ENCODE measurements at regions not wholly inside any gene's neighbourhood (a gene's known extent, or its start where the extent isn't known, plus 50 kb on each side); places are given as distances from the start of the nearest gene placed in this dataset.

- no peaks in the 10 kb centered on the region for H3K9me3 ChIP-seq (ENCODE audit: control insufficient read depth, insufficient read depth, low read depth, low read length)
- no peak for TF ChIP-seq ZNF184 (tag by site-specific recombination; IDR thresholded peaks at IDR 0.05)
- no peak for TF ChIP-seq ZNF112 (tag by site-specific recombination; IDR thresholded peaks at IDR 0.05)
- TF ChIP-seq ZNF423 (tag by site-specific recombination; IDR thresholded peaks at IDR 0.05), result no peak
- no peak for TF ChIP-seq ZNF18 (tag by site-specific recombination; IDR thresholded peaks at IDR 0.05)
- no peak for TF ChIP-seq ZBTB44 (tag by site-specific recombination; IDR thresholded peaks at IDR 0.05)
- no peaks in the 10 kb centered on the region for H3K4me1 ChIP-seq (ENCODE audit: control insufficient read depth, insufficient read depth, low read length)
- H3K4me3 ChIP-seq (ENCODE audit: low read depth, low read length), result no peak overlapping the region
- no peak overlapping the region for H3K27ac ChIP-seq (ENCODE audit: extremely low read depth, low read depth, low read length)
- H3K36me3 ChIP-seq (ENCODE audit: control insufficient read depth in 2 of 2, insufficient read depth in 1 of 2, low read length in 2 of 2), result no peaks in the 10 kb centered on the region
- ChIA-PET POLR2A (no interaction called here), CTCF (no interaction called here)
Measured at GRCh38 chr20:62545271-62545670, 69.5 kb upstream of the GATA5 start.

GRCh38 chr20:62545901-62546525 lies 70.2 kb upstream of the GATA5 start:
- Histone ChIP-seq H3K4me1 (ENCODE audit: control insufficient read depth, insufficient read depth, low read length) (no peaks in the 10 kb centered on the region), H3K27ac (ENCODE audit: extremely low read depth, low read depth, low read length) (no peak overlapping the region), H3K4me3 (ENCODE audit: low read depth, low read length) (no peak overlapping the region), H3K9me3 (ENCODE audit: control insufficient read depth, insufficient read depth, low read depth, low read length) (no peaks in the 10 kb centered on the region), H3K36me3 (ENCODE audit: control insufficient read depth in 2 of 2, insufficient read depth in 1 of 2, low read length in 2 of 2) (no peaks in the 10 kb centered on the region)
- ChIA-PET CTCF (no interaction called here), POLR2A (no interaction called here)
- TF ChIP-seq ZBTB17 (tag by site-specific recombination; IDR thresholded peaks at IDR 0.05) (no peak), ZNF843 (tag by site-specific recombination; IDR thresholded peaks at IDR 0.05) (no peak), ZNF366 (tag by site-specific recombination; conservative IDR thresholded peaks at IDR 0.05) (no peak), ZFP69B (tag by site-specific recombination; IDR thresholded peaks at IDR 0.05) (no peak), INSM2 (tag by site-specific recombination; IDR thresholded peaks at IDR 0.05) (no peak), RBAK (tag by site-specific recombination; IDR thresholded peaks at IDR 0.05) (no peak), PBX3 (CRISPR knock-in tag; IDR thresholded peaks at IDR 0.05) (no peak)

GRCh38 chr20:62546606-62547005 lies 70.8 kb upstream of the GATA5 start:
- POLR2A ChIA-PET, result no interaction called here
- Histone ChIP-seq H3K27ac (ENCODE audit: extremely low read depth, low read depth, low read length) (no peak overlapping the region), H3K4me3 (ENCODE audit: low read depth, low read length) (no peak overlapping the region), H3K4me1 (ENCODE audit: control insufficient read depth, insufficient read depth, low read length) (no peaks in the 10 kb centered on the region), H3K9me3 (ENCODE audit: control insufficient read depth, insufficient read depth, low read depth, low read length) (no peaks in the 10 kb centered on the region), H3K36me3 (ENCODE audit: control insufficient read depth in 2 of 2, insufficient read depth in 1 of 2, low read length in 2 of 2) (no peaks in the 10 kb centered on the region)
- CTCF ChIA-PET, result no interaction called here
- TF ChIP-seq ZNF768 (tag by site-specific recombination; IDR thresholded peaks at IDR 0.05) (no peak), BCL11A (tag by site-specific recombination; IDR thresholded peaks at IDR 0.05; ENCODE audit: low read depth) (no peak), ZNF19 (tag by site-specific recombination; IDR thresholded peaks at IDR 0.05; ENCODE audit: low read depth) (no peak)

Data from HEK293 (cell line).